WERI-Rb-1 (cell line): ENCODE measurements at regions not wholly inside any gene's neighbourhood (a gene's known extent, or its start where the extent isn't known, plus 50 kb on each side); places are given as distances from the start of the nearest gene placed in this dataset.

Experiments used
- DNase-seq: peaks from one replicate; pipeline ENCODE4 v3.0.0-alpha.2; 2020
- H3K27ac ChIP-seq: fragments of 250-450 bp; sonication (Bioruptor Pico); 2 replicates; pipeline ENCODE4 v1.5.1; 2020; ENCODE audit warnings: mild to moderate bottlenecking, moderate library complexity
- H3K27me3 ChIP-seq: fragments of 250-450 bp; sonication (Bioruptor Pico); 2 replicates; pipeline ENCODE4 v1.5.1; 2021; ENCODE audit warnings: mild to moderate bottlenecking, low read depth, moderate library complexity; ENCODE audit not compliant: insufficient read depth, severe bottlenecking
- H3K36me3 ChIP-seq: fragments of 250-450 bp; sonication (Bioruptor Pico); 2 replicates; pipeline ENCODE4 v1.5.1; 2020; ENCODE audit warnings: mild to moderate bottlenecking, moderate library complexity
- H3K4me3 ChIP-seq: 2 replicates; pipeline ENCODE4 v1.5.1; 2011; ENCODE audit warnings: low read depth, mild to moderate bottlenecking, control low read depth, low read length
- H3K9me3 ChIP-seq: fragments of 250-450 bp; sonication (Bioruptor Pico); 2 replicates; pipeline ENCODE4 v1.5.1; 2021; ENCODE audit warnings: mild to moderate bottlenecking, moderate library complexity; ENCODE audit not compliant: severe bottlenecking
- TF ChIP-seq, protein P1 (sequence below): IDR thresholded peaks from 2 replicates; pipeline ENCODE4 v1.5.1; 2011; ENCODE audit warnings: low read depth, mild to moderate bottlenecking, control low read depth, inconsistent platforms, low read length

DNA sequence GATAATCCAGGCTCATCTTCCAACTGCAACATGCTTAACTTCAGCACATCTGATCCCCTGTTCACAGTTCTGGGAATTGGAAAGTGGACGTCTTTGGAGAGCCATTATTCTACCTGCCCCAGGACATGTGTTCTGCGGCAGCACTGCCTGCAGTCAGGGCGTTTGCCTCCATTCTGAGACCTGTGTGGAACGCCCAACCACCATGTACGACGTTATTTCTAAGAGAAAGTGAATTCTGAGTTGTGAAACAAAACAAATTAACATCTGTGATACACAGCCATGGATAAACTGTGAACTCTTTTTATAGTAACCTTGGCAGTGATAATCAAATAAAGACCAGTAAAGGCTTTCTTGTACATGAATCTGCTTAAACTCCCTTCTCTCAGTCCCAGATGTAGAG is 195.8 kb downstream of the AASDH start:
- peaks cover 20% of the 10 kb centered on the region for H3K36me3 ChIP-seq
- no peak for DNase-seq
- H3K4me3 ChIP-seq: no peak overlapping the region

DNA sequence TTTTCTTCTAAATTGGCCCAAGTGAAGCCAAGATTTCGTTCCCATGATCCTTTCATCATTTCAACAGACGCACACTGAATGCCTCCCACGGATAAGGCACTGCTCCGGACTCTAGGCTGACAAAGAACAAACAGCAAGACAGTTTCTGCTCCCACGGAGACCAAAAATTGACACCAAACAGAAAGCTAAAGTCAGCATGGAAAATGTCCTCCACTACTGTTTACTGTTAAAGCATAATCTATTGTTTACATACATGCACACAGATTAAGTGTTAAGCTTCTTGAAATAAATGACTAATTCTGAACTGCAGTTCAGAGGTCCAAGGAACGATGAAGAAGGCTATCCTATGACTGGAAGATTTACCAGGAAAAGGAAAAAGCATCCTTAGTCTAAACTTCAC is 199.6 kb downstream of the AASDH start:
- no peak overlapping the region for H3K4me3 ChIP-seq
- DNase-seq: no peak
- H3K9me3 ChIP-seq: no peaks in the 10 kb centered on the region
- H3K27ac ChIP-seq: no peak overlapping the region
- TF ChIP-seq, protein P1, sequence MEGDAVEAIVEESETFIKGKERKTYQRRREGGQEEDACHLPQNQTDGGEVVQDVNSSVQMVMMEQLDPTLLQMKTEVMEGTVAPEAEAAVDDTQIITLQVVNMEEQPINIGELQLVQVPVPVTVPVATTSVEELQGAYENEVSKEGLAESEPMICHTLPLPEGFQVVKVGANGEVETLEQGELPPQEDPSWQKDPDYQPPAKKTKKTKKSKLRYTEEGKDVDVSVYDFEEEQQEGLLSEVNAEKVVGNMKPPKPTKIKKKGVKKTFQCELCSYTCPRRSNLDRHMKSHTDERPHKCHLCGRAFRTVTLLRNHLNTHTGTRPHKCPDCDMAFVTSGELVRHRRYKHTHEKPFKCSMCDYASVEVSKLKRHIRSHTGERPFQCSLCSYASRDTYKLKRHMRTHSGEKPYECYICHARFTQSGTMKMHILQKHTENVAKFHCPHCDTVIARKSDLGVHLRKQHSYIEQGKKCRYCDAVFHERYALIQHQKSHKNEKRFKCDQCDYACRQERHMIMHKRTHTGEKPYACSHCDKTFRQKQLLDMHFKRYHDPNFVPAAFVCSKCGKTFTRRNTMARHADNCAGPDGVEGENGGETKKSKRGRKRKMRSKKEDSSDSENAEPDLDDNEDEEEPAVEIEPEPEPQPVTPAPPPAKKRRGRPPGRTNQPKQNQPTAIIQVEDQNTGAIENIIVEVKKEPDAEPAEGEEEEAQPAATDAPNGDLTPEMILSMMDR: no peak
- H3K27me3 ChIP-seq: no peaks in the 10 kb centered on the region
- H3K36me3 ChIP-seq: peaks cover 35% of the 10 kb centered on the region

More for the DNA sequence above, 195.8 kb downstream of the AASDH start:
- Histone ChIP-seq H3K27me3 (no peaks in the 10 kb centered on the region), H3K27ac (no peak overlapping the region), H3K9me3 (no peaks in the 10 kb centered on the region)
- TF ChIP-seq, protein P1: no peak

DNA sequence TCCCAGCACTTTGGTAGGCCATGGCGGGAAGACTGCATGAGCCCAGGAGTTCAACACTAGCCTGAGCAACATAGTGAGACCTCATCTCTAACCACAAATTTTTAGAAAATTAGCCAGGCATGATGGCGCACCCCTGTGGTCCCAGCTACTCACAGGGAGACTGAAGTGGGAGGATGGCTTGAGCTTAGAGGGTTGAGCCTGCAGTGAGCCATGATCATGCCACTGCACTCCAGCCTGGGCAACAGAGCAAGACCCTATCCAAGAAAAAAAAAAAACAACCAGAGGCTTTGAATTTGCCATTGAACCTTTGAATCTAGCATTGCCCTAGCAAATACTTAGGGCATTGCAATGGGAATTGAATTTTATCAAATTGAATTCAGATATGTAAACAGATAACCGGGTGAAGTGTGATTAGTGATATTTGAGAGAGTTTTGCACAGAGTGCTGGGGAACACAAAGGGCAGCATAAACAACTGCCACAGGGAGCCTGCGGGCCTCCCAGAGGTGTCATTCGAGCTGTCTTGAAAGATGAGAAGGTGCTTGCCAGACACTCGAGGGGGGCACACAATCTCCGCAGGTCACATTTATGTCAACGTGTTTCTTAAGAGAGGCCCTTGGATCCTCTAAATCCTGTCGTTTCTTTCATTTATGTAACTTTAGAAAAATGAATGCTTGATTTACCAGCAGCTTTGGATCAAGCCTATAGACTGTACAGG is 200.3 kb downstream of the AASDH start:
- DNase-seq: no peak
- Histone ChIP-seq H3K36me3 (peaks cover 36% of the 10 kb centered on the region), H3K9me3 (no peaks in the 10 kb centered on the region), H3K27ac (no peak overlapping the region), H3K27me3 (no peaks in the 10 kb centered on the region), H3K4me3 (no peak overlapping the region)
- TF ChIP-seq, protein P1: no peak

DNA sequence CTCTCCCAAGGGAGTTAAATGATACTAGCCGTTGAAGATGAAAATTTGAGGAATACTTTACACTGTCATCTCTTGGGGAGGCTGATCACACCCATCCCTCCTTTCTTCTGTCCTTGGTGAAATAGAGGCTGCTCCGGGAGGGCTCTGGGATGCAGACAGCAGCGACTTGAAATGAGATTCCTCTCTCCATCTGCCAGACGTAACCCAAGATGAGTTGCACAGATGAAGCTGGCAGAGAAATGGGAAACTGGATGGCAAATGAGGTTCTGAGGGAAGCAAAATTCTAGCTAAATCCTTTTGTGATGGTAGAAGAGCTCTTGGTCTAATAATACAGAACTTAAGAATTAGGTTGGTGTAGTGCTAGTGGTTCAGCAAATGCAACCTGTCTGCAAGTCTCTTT is 201.4 kb downstream of the AASDH start:
- H3K27ac ChIP-seq: peak overlapping the region; percentile 27; the same call in 1 of the 2 replicates
- no peaks in the 10 kb centered on the region for H3K27me3 ChIP-seq
- H3K4me3 ChIP-seq: no peak overlapping the region
- no peaks in the 10 kb centered on the region for H3K9me3 ChIP-seq
- H3K36me3 ChIP-seq: peaks cover 38% of the 10 kb centered on the region
- DNase-seq: no peak
- TF ChIP-seq, protein P1: no peak

DNA sequence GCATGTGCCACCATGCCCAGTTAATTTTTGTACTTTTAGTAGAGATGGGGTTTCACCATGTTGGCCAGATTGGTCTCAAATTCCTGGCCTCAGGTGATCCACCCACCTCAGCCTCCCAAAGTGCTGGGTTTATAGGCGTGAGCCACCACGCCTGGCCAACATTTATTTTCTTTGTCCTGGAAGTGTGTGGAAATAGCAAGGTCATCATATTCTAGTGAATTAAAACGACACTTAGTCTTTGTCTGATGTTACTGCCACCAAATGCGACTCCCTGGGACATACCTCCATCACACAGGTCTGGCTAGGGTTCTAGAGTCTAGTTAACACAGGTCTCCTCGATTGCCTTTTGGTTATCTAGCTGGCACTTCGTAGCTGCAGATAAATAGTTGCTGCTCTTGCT is 203.1 kb downstream of the AASDH start:
- Histone ChIP-seq H3K27ac (no peak overlapping the region), H3K9me3 (no peaks in the 10 kb centered on the region), H3K4me3 (no peak overlapping the region), H3K36me3 (peaks cover 40% of the 10 kb centered on the region), H3K27me3 (no peaks in the 10 kb centered on the region)
- no peak for DNase-seq
- TF ChIP-seq, protein P1: no peak
